Retinal pigment epithelial cell (primary cell): ENCODE measurements at regions not wholly inside any gene's neighbourhood (a gene's known extent, or its start where the extent isn't known, plus 50 kb on each side); places are given as distances from the start of the nearest gene placed in this dataset.

Experiments
- DNase-seq: peaks from one replicate; pipeline ENCODE4 v3.0.0-alpha.2; 2010; ENCODE audit warnings: low read depth
- H3K4me3 ChIP-seq: 2 replicates; pipeline ENCODE4 v1.5.1; 2011; ENCODE audit warnings: mild to moderate bottlenecking, low read length, control low read depth, moderate library complexity
- TF ChIP-seq, protein P1 (sequence below): conservative IDR thresholded peaks from 2 replicates; pipeline ENCODE4 v1.5.1; 2011; ENCODE audit warnings: low read depth, low read length, control low read depth, inconsistent platforms

GRCh38 chr2:188151670-188152069 lies 140.0 kb upstream of the GULP1 start:
- no peak for DNase-seq
- TF ChIP-seq, protein P1, sequence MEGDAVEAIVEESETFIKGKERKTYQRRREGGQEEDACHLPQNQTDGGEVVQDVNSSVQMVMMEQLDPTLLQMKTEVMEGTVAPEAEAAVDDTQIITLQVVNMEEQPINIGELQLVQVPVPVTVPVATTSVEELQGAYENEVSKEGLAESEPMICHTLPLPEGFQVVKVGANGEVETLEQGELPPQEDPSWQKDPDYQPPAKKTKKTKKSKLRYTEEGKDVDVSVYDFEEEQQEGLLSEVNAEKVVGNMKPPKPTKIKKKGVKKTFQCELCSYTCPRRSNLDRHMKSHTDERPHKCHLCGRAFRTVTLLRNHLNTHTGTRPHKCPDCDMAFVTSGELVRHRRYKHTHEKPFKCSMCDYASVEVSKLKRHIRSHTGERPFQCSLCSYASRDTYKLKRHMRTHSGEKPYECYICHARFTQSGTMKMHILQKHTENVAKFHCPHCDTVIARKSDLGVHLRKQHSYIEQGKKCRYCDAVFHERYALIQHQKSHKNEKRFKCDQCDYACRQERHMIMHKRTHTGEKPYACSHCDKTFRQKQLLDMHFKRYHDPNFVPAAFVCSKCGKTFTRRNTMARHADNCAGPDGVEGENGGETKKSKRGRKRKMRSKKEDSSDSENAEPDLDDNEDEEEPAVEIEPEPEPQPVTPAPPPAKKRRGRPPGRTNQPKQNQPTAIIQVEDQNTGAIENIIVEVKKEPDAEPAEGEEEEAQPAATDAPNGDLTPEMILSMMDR: no peak
- H3K4me3 ChIP-seq: no peak overlapping the region

DNA sequence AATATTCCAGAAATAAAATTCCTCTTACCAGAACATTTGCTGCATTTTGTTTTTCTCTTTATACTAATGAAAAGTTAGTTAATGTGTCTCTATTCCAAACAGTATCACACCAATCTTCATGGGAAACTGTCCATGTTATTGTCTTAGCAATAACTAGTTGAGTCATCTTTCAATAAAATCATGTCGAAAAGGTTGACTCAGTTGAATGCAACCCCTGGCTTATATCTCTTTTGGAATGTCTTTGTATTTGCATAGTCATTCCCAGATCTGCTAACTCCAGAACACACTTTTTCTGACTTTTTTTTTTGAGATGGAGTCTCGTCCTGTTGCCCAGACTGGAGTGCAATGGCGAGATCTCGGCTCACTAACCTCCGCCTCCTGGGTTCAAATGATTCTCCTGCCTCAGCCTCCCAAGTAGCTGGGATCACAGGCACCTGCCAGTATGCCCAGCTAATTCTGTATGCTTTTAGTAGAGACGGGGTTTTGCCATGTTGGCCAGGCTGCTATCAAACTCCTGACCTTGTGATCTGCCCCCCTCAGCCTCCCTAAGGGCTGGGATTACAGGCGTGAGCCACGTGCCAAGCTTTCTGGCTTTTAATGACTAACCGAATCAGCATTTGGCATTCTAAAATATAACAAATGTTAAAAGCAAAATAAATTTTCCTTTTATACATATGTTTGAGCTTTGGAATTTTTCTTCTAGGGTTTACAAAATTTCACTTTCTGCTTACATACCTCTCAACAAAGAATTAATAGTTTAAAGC lies 133.2 kb upstream of the GULP1 start:
- H3K4me3 ChIP-seq: no peak overlapping the region
- TF ChIP-seq, protein P1: no peak
- no peak for DNase-seq

GRCh38 chr2:188159484-188159883 lies 132.2 kb upstream of the GULP1 start:
- no peak overlapping the region for H3K4me3 ChIP-seq
- DNase-seq: no peak
- TF ChIP-seq, protein P1: no peak

DNA sequence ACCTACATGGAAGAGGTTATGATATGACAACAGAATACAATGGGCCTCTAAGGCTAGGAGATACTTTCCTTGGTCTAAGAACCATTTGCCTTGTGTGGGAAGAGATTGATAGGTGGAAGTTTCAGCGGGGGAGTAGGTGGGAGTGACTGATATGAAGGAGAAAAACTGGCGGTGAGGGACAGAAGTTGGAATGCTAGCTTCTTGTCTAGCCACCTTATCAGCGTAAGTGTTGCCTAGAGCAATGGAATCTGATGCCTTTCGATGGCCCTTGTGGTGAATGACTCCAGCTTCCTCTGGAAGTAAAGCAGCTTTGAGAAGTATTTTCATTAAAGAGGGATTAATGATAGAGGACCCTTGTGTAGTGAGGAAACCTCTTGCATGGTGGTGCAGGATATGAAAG lies 121.3 kb upstream of the GULP1 start:
- TF ChIP-seq, protein P1: no peak
- no peak overlapping the region for H3K4me3 ChIP-seq
- DNase-seq: no peak

DNA sequence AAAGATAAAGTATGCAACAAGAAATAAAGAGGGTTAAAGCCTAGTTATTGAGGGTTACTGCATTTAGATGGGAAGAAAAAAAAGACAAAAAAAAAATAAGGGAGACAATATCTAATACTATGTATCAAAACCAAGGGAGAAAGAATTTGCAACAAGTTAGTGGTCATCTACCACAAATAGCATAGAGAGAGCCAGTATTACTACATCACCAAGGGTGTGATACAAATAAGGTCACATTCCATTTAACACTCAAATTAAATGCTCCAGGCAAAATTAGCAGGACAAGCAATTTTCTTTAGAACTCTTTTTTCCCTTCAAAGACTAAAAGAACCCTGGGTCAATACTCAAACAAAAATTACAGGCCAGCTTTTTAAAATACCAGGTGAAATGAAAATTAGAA lies 115.1 kb upstream of the GULP1 start:
- DNase-seq: no peak
- TF ChIP-seq, protein P1: no peak
- H3K4me3 ChIP-seq: no peak overlapping the region

DNA sequence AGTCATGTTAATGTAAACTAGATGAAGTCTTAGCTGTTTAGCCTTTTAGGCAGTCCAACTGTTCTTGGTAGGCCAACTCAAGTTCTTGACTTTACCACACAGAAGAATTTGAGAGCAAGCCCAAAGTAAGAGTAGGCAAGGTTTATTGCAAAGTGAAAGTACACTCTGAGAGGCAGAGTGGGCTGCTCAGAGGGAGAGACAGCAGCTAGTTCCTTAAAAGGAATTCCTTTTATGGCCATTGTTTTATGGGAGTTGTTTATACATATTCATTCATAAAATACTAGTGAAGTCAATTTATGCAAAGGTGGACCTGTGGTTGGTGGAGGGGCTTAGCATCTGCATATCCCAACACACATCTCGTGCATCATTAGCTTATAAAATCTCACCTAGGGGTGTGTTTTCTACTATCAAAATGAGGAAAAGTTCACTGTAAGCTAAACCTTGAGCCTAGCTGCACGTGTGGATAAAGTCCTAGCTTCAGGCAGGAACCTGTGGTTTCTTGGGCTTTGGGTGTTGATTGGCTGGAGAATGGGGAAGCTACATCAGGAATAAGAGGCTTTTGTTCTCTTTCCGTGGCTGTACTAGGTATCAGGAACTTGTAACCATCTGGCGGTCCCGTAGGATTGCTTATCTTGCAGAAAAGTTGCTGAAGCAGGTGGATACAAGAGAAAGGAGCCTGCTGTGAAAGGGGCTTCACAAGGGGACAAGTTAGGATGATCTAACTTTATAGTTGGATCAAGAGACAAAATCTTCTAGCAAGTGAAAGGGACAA lies 110.4 kb upstream of the GULP1 start:
- no peak overlapping the region for H3K4me3 ChIP-seq
- TF ChIP-seq, protein P1: no peak
- no peak for DNase-seq

GRCh38 chr2:188181884-188182283 lies 109.8 kb upstream of the GULP1 start:
- TF ChIP-seq, protein P1: no peak
- no peak overlapping the region for H3K4me3 ChIP-seq
- DNase-seq: no peak
